ENCODE measurements at regions not wholly inside any gene's neighbourhood (a gene's known extent, or its start where the extent isn't known, plus 50 kb on each side); places are given as distances from the start of the nearest gene placed in this dataset.

- no peak for DNase-seq
Observed at GRCh38 chr3:8204853-8205650, 296.6 kb upstream of the LMCD1 start.

GRCh38 chr3:8205881-8206280, 295.7 kb upstream of the LMCD1 start:
- no peak for DNase-seq

- DNase-seq, result no peak
Observed at GRCh38 chr3:8206971-8207617, 294.5 kb upstream of the LMCD1 start.

GRCh38 chr3:8210882-8211341, 290.7 kb upstream of the LMCD1 start:
- no peak for DNase-seq

GRCh38 chr3:8212794-8213193, 288.8 kb upstream of the LMCD1 start:
- no peak for DNase-seq

GRCh38 chr3:8213286-8213685, 288.3 kb upstream of the LMCD1 start:
- DNase-seq, result no peak

GRCh38 chr3:8215821-8216220, 285.8 kb upstream of the LMCD1 start:
- DNase-seq, result no peak

- DNase-seq, result no peak
Observed at GRCh38 chr3:8218353-8218940, 283.2 kb upstream of the LMCD1 start.

GRCh38 chr3:8220291-8220690, 281.3 kb upstream of the LMCD1 start:
- DNase-seq, result no peak

GRCh38 chr3:8223766-8224165, 277.9 kb upstream of the LMCD1 start:
- no peak for DNase-seq

- DNase-seq, result no peak
Observed at GRCh38 chr3:8224941-8225340, 276.7 kb upstream of the LMCD1 start.

- DNase-seq, result no peak
Observed at GRCh38 chr3:8233938-8234337, 267.7 kb upstream of the LMCD1 start.

- no peak for DNase-seq
Observed at GRCh38 chr3:8236264-8236663, 265.4 kb upstream of the LMCD1 start.

- no peak for DNase-seq
Observed at GRCh38 chr3:8237893-8238292, 263.7 kb upstream of the LMCD1 start.

- no peak for DNase-seq
Observed at GRCh38 chr3:8238432-8238831, 263.2 kb upstream of the LMCD1 start.

- no peak for DNase-seq
Observed at GRCh38 chr3:8239095-8239494, 262.5 kb upstream of the LMCD1 start.

- DNase-seq, result no peak
Observed at GRCh38 chr3:8239718-8240695, 261.6 kb upstream of the LMCD1 start.

- no peak for DNase-seq
Observed at GRCh38 chr3:8246070-8246469, 255.6 kb upstream of the LMCD1 start.

- no peak for DNase-seq
Observed at GRCh38 chr3:8253201-8253600, 248.4 kb upstream of the LMCD1 start.

- DNase-seq, result no peak
Observed at GRCh38 chr3:8254489-8254888, 247.1 kb upstream of the LMCD1 start.

- no peak for DNase-seq
Observed at GRCh38 chr3:8255725-8256124, 245.9 kb upstream of the LMCD1 start.

- DNase-seq, result no peak
Observed at GRCh38 chr3:8256441-8257071, 245.1 kb upstream of the LMCD1 start.
